Osteocyte (in vitro differentiated cells): ENCODE measurements at regions not wholly inside any gene's neighbourhood (a gene's known extent, or its start where the extent isn't known, plus 50 kb on each side); places are given as distances from the start of the nearest gene placed in this dataset.

ENCODE experiments used
- DNase-seq: peaks from one replicate; pipeline ENCODE4 v3.0.0; 2021; ENCODE audit warnings: mixed read lengths; ENCODE audit not compliant: unreplicated experiment; ENCODE audit errors: extremely low spot score
- H3K27ac Mint-ChIP-seq: one replicate; pipeline ENCODE4 v1.8.0; 2021; ENCODE audit warnings: mild to moderate bottlenecking, mixed read lengths; ENCODE audit not compliant: unreplicated experiment
- H3K27me3 Mint-ChIP-seq: one replicate; pipeline ENCODE4 v1.8.0; 2021; ENCODE audit warnings: mixed read lengths; ENCODE audit not compliant: unreplicated experiment
- H3K36me3 Mint-ChIP-seq: one replicate; pipeline ENCODE4 v1.8.0; 2021; ENCODE audit warnings: mixed read lengths; ENCODE audit not compliant: unreplicated experiment
- H3K4me1 Mint-ChIP-seq: one replicate; pipeline ENCODE4 v1.8.0; 2021; ENCODE audit warnings: mixed read lengths; ENCODE audit not compliant: unreplicated experiment
- H3K4me3 Mint-ChIP-seq: one replicate; pipeline ENCODE4 v1.8.0; 2021; ENCODE audit warnings: mild to moderate bottlenecking, moderate library complexity, mixed read lengths; ENCODE audit not compliant: unreplicated experiment
- H3K9me3 Mint-ChIP-seq: one replicate; pipeline ENCODE4 v1.8.0; 2021; ENCODE audit warnings: mixed read lengths; ENCODE audit not compliant: unreplicated experiment
- CTCF ChIP-seq: fragments of 200-600 bp; sonication (generic); IDR thresholded peaks from 2 replicates; pipeline ENCODE4 v1.5.0; 2021; ENCODE audit warnings: antibody characterized with exemption, mild to moderate bottlenecking, moderate library complexity

- H3K4me1 Mint-ChIP-seq = no peaks in the 10 kb centered on the region
- TF ChIP-seq CTCF = no peak
- H3K36me3 Mint-ChIP-seq = no peaks in the 10 kb centered on the region
- no peak overlapping the region for H3K4me3 Mint-ChIP-seq
- H3K27me3 Mint-ChIP-seq = no peaks in the 10 kb centered on the region
- no peak overlapping the region for H3K27ac Mint-ChIP-seq
- no peaks in the 10 kb centered on the region for H3K9me3 Mint-ChIP-seq
- DNase-seq = no peak
Observed at GRCh38 chr2:155733091-155733853, 599.2 kb downstream of the NR4A2 start.

GRCh38 chr2:155730804-155731203 lies 601.7 kb downstream of the NR4A2 start:
- no peak for DNase-seq
- peaks cover 2% of the 10 kb centered on the region for H3K27me3 Mint-ChIP-seq
- no peaks in the 10 kb centered on the region for H3K36me3 Mint-ChIP-seq
- H3K9me3 Mint-ChIP-seq = no peaks in the 10 kb centered on the region
- H3K4me3 Mint-ChIP-seq = no peak overlapping the region
- H3K4me1 Mint-ChIP-seq = no peaks in the 10 kb centered on the region
- no peak for TF ChIP-seq CTCF
- H3K27ac Mint-ChIP-seq = no peak overlapping the region

GRCh38 chr2:155727187-155727895 lies 605.2 kb downstream of the NR4A2 start:
- no peak overlapping the region for H3K4me3 Mint-ChIP-seq
- no peaks in the 10 kb centered on the region for H3K9me3 Mint-ChIP-seq
- no peaks in the 10 kb centered on the region for H3K36me3 Mint-ChIP-seq
- no peak overlapping the region for H3K27ac Mint-ChIP-seq
- peaks cover 2% of the 10 kb centered on the region for H3K27me3 Mint-ChIP-seq
- DNase-seq = no peak
- no peaks in the 10 kb centered on the region for H3K4me1 Mint-ChIP-seq
- TF ChIP-seq CTCF = no peak

- no peak overlapping the region for H3K27ac Mint-ChIP-seq
- H3K4me1 Mint-ChIP-seq = no peaks in the 10 kb centered on the region
- no peak overlapping the region for H3K4me3 Mint-ChIP-seq
- DNase-seq = no peak
- H3K27me3 Mint-ChIP-seq = no peaks in the 10 kb centered on the region
- no peaks in the 10 kb centered on the region for H3K36me3 Mint-ChIP-seq
- H3K9me3 Mint-ChIP-seq = no peaks in the 10 kb centered on the region
- no peak for TF ChIP-seq CTCF
Observed at GRCh38 chr2:155722290-155722689, 610.2 kb downstream of the NR4A2 start.

GRCh38 chr2:155715705-155716104 lies 616.8 kb downstream of the NR4A2 start:
- H3K36me3 Mint-ChIP-seq = no peaks in the 10 kb centered on the region
- H3K4me3 Mint-ChIP-seq = no peak overlapping the region
- no peaks in the 10 kb centered on the region for H3K4me1 Mint-ChIP-seq
- DNase-seq = no peak
- TF ChIP-seq CTCF = no peak
- H3K9me3 Mint-ChIP-seq = no peaks in the 10 kb centered on the region
- H3K27ac Mint-ChIP-seq = no peak overlapping the region
- H3K27me3 Mint-ChIP-seq = no peaks in the 10 kb centered on the region
